ENCODE measurements at regions not wholly inside any gene's neighbourhood (a gene's known extent, or its start where the extent isn't known, plus 50 kb on each side); places are given as distances from the start of the nearest gene placed in this dataset.

- Histone ChIP-seq H3K9me3 (no peaks in the 10 kb centered on the region), H3K4me1 (no peaks in the 10 kb centered on the region), H3K4me3 (no peak overlapping the region), H3K27ac (no peak overlapping the region), H3K4me2 (no peak overlapping the region)
- FAIRE-seq = no peak
- no peak for DNase-seq (ENCODE audit: low read depth in 1 of 2, low spot score in 1 of 2)
- TF ChIP-seq EHF (CRISPR knock-in tag; IDR thresholded peaks at IDR 0.05) (no peak), RNF2 (IDR thresholded peaks at IDR 0.05; ENCODE audit: borderline replicate concordance, low read depth) (no peak), RAD21 (conservative IDR thresholded peaks at IDR 0.05 in 1 of 2, IDR thresholded peaks at IDR 0.05 in 1 of 2) (no peak), JUN (IDR thresholded peaks at IDR 0.05) (no peak), BCL3 (IDR thresholded peaks at IDR 0.05) (no peak), FOSB (CRISPR knock-in tag; IDR thresholded peaks at IDR 0.05) (no peak), HOXB13 (CRISPR knock-in tag; IDR thresholded peaks at IDR 0.05; ENCODE audit: low read depth) (no peak), NPAS2 (CRISPR knock-in tag; IDR thresholded peaks at IDR 0.05; ENCODE audit: borderline replicate concordance) (no peak)
- POLR2A ChIA-PET = no interaction called here
- 0% methylated on average over 1 of the region's 1 CpG for WGBS (ENCODE audit: missing lambda C conversion rate)
- CTCF ChIA-PET = interaction anchor here (1.7 kb wide), 1 partner anchor 48 kb away, joined by 4 read pairs; no protein-coding TSS in a partner anchor
- ATAC-seq = no peak
Observed at GRCh38 chr7:25307624-25308023, 79.3 kb upstream of the NPVF start.

DNA sequence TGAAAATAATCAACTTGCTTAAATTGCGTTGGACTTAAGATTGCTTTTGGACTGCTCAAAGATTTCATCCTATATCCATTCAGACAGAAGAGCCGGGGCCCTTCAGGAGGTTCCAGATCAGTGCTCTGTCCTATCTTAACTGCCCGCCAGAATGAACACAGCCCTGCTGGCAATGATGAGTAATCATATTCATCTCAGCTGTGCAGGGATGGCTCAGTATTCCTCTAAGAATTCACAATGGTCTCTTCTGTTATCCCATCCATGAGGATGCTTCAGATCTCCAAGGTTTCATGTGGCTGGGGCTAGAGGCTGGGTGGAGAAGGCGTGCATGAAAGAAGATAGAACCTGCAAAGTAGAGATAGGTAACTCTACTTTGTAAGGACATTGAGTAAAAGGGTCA lies 80.0 kb upstream of the NPVF start:
- H3K4me2 ChIP-seq = no peak overlapping the region
- CTCF ChIA-PET = interaction anchor here (1.7 kb wide), 1 partner anchor 49 kb away, joined by 4 read pairs; no protein-coding TSS in a partner anchor
- H3K9me3 ChIP-seq = no peaks in the 10 kb centered on the region
- ATAC-seq (no peak), DNase-seq (ENCODE audit: low read depth in 1 of 2, low spot score in 1 of 2) (no peak), FAIRE-seq (no peak)
- TF ChIP-seq CBX2 (IDR thresholded peaks at IDR 0.05; ENCODE audit: borderline replicate concordance, low read depth) (no peak), CHD2 (IDR thresholded peaks at IDR 0.05; ENCODE audit: low read length, partially characterized antibody) (no peak), BHLHE40 (IDR thresholded peaks at IDR 0.05; ENCODE audit: low read depth, low read length) (no peak), CBX8 (IDR thresholded peaks at IDR 0.05) (no peak)
- TF ChIP-seq, protein P1, sequence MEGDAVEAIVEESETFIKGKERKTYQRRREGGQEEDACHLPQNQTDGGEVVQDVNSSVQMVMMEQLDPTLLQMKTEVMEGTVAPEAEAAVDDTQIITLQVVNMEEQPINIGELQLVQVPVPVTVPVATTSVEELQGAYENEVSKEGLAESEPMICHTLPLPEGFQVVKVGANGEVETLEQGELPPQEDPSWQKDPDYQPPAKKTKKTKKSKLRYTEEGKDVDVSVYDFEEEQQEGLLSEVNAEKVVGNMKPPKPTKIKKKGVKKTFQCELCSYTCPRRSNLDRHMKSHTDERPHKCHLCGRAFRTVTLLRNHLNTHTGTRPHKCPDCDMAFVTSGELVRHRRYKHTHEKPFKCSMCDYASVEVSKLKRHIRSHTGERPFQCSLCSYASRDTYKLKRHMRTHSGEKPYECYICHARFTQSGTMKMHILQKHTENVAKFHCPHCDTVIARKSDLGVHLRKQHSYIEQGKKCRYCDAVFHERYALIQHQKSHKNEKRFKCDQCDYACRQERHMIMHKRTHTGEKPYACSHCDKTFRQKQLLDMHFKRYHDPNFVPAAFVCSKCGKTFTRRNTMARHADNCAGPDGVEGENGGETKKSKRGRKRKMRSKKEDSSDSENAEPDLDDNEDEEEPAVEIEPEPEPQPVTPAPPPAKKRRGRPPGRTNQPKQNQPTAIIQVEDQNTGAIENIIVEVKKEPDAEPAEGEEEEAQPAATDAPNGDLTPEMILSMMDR (IDR thresholded peaks at IDR 0.05) = no peak
- WGBS (ENCODE audit: missing lambda C conversion rate) = 21% methylated on average over 4 of the region's 4 CpGs
- H3K4me3 ChIP-seq = no peak overlapping the region
- no peaks in the 10 kb centered on the region for H3K4me1 ChIP-seq
- no peak overlapping the region for H3K27ac ChIP-seq
- POLR2A ChIA-PET = no interaction called here

DNA sequence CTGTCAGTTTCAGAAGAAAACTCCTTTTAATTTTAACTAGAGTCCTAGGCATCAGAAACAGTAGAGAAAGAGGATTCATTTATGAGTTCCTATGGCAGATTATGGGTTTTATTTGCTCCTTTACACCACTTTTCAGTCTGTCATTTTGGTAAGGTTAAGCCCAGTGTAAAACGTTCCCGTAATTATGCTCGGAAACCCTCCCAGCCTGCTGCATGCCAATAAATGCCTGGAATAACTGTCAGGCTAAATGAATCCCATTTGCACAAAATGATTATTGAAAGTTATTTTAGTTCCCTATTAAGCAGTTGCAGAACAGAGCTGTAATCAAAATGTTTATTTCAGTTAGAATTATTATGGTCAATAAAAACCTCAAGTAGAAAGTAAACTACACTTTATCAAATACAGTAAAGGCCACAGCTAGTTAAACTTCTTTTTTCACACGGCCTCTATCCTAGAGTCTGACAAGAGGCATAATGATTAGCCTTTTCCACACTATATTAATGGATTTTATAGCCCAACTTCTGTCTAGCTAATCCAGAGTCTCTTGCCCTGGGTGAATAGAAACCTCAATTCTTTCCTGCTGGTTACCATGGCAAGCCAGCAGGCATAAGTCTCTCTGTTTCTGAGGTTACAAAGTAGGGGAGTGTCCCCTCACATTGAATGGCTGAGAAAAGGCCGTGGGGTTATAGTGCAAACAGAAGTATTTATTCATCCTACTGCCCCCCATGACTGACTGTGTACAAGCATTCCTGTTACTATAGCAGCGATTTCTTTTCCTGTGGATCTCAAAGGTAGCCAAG lies 80.8 kb upstream of the NPVF start:
- FAIRE-seq (no peak), ATAC-seq (no peak)

GRCh38 chr7:25310896-25311295 lies 82.6 kb upstream of the NPVF start:
- no peaks in the 10 kb centered on the region for H3K9me3 ChIP-seq
- CTCF ChIA-PET = no interaction called here
- FAIRE-seq (no peak), ATAC-seq (no peak), DNase-seq (ENCODE audit: low read depth in 1 of 2, low spot score in 1 of 2) (no peak)
- H3K27ac ChIP-seq = no peak overlapping the region
- TF ChIP-seq HMGXB4 (CRISPR knock-in tag; IDR thresholded peaks at IDR 0.05; ENCODE audit: borderline replicate concordance) (no peak), JUNB (IDR thresholded peaks at IDR 0.05) (no peak), ZSCAN20 (CRISPR knock-in tag; IDR thresholded peaks at IDR 0.05) (no peak), ELK1 (IDR thresholded peaks at IDR 0.05; ENCODE audit: low read depth, low read length) (no peak), HOXB5 (CRISPR knock-in tag; IDR thresholded peaks at IDR 0.05) (no peak)
- no peaks in the 10 kb centered on the region for H3K4me1 ChIP-seq
- POLR2A ChIA-PET = no interaction called here
- no peak overlapping the region for H3K4me2 ChIP-seq
- no peak overlapping the region for H3K4me3 ChIP-seq

More for the DNA sequence above, 80.8 kb upstream of the NPVF start:
- Histone ChIP-seq H3K4me2 (no peak overlapping the region), H3K27ac (no peak overlapping the region), H3K4me1 (no peaks in the 10 kb centered on the region), H3K9me3 (no peaks in the 10 kb centered on the region), H3K4me3 (no peak overlapping the region)
- DNase-seq (ENCODE audit: low read depth in 1 of 2, low spot score in 1 of 2) = no peak
- ChIA-PET POLR2A (no interaction called here), CTCF (interaction anchor here (0.7 to 0.9 kb wide), 2 partner anchors 9 to 61 kb away, joined by 3 read pairs; no protein-coding TSS in a partner anchor)
- 28% methylated on average over 6 of the region's 6 CpGs for WGBS (ENCODE audit: missing lambda C conversion rate)
- TF ChIP-seq ZNF302 (CRISPR knock-in tag; IDR thresholded peaks at IDR 0.05) (no peak), CHD2 (IDR thresholded peaks at IDR 0.05; ENCODE audit: low read length, partially characterized antibody) (no peak), RNF2 (IDR thresholded peaks at IDR 0.05; ENCODE audit: borderline replicate concordance, low read depth) (no peak), NR3C1 (IDR thresholded peaks at IDR 0.05) (no peak), POLR2AphosphoS2 (conservative IDR thresholded peaks at IDR 0.05; ENCODE audit: low read length) (no peak), ZSCAN20 (CRISPR knock-in tag; IDR thresholded peaks at IDR 0.05) (no peak), RFX5 (IDR thresholded peaks at IDR 0.05) (no peak), ZC3H11A (IDR thresholded peaks at IDR 0.05) (no peak), CBX8 (IDR thresholded peaks at IDR 0.05) (no peak), ESRRA (IDR thresholded peaks at IDR 0.05; ENCODE audit: borderline replicate concordance, low read length) (no peak)

Measured in A549 (cell line).